Activated gamma-delta T cell treated with anti-CD3 and anti-CD28 coated beads, Interleukin-2, amount 50 U/mL, for 16 hours (primary cell): ENCODE measurements at regions not wholly inside any gene's neighbourhood (a gene's known extent, or its start where the extent isn't known, plus 50 kb on each side); places are given as distances from the start of the nearest gene placed in this dataset.

Source experiments
- DNase-seq: peaks from one replicate; pipeline ENCODE4 v3.0.0-alpha.2; 2020; ENCODE audit warnings: low read depth

- DNase-seq = no peak
Observed at GRCh38 chr12:34395056-34396005, 373.0 kb downstream of the ALG10 start.

- no peak for DNase-seq
Observed at GRCh38 chr12:34396006-34396860, 373.9 kb downstream of the ALG10 start.

- DNase-seq = no peak
Observed at GRCh38 chr12:34396861-34397590, 374.7 kb downstream of the ALG10 start.

GRCh38 chr12:34397591-34398365, 375.5 kb downstream of the ALG10 start:
- no peak for DNase-seq

- no peak for DNase-seq
Observed at GRCh38 chr12:34398366-34398705, 376.0 kb downstream of the ALG10 start.

GRCh38 chr12:34398706-34399630, 376.7 kb downstream of the ALG10 start:
- no peak for DNase-seq

GRCh38 chr12:34399631-34400410, 377.5 kb downstream of the ALG10 start:
- DNase-seq = no peak

GRCh38 chr12:34400411-34400881, 378.1 kb downstream of the ALG10 start:
- DNase-seq = no peak

GRCh38 chr12:34400986-34401658, 378.8 kb downstream of the ALG10 start:
- no peak for DNase-seq

GRCh38 chr12:34401659-34402227, 379.4 kb downstream of the ALG10 start:
- DNase-seq = no peak

- DNase-seq = no peak
Observed at GRCh38 chr12:34402228-34402898, 380.1 kb downstream of the ALG10 start.

- DNase-seq = no peak
Observed at GRCh38 chr12:34402899-34403705, 380.8 kb downstream of the ALG10 start.

- no peak for DNase-seq
Observed at GRCh38 chr12:34403706-34404376, 381.5 kb downstream of the ALG10 start.

GRCh38 chr12:34404377-34405285, 382.3 kb downstream of the ALG10 start:
- no peak for DNase-seq
